ENCODE measurements at regions not wholly inside any gene's neighbourhood (a gene's known extent, or its start where the extent isn't known, plus 50 kb on each side); places are given as distances from the start of the nearest gene placed in this dataset.

- TF ChIP-seq, protein P1, sequence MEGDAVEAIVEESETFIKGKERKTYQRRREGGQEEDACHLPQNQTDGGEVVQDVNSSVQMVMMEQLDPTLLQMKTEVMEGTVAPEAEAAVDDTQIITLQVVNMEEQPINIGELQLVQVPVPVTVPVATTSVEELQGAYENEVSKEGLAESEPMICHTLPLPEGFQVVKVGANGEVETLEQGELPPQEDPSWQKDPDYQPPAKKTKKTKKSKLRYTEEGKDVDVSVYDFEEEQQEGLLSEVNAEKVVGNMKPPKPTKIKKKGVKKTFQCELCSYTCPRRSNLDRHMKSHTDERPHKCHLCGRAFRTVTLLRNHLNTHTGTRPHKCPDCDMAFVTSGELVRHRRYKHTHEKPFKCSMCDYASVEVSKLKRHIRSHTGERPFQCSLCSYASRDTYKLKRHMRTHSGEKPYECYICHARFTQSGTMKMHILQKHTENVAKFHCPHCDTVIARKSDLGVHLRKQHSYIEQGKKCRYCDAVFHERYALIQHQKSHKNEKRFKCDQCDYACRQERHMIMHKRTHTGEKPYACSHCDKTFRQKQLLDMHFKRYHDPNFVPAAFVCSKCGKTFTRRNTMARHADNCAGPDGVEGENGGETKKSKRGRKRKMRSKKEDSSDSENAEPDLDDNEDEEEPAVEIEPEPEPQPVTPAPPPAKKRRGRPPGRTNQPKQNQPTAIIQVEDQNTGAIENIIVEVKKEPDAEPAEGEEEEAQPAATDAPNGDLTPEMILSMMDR (IDR thresholded peaks at IDR 0.05), result peak in 1 of 7 experiments; percentile 11
- TF ChIP-seq POLR2AphosphoS5 (IDR thresholded peaks at IDR 0.05) (no peak), EP300 (IDR thresholded peaks at IDR 0.05) (no peak)
Measured at GRCh38 chr6:14396826-14397517, 279.4 kb downstream of the CD83 start.
